ENCODE measurements at regions not wholly inside any gene's neighbourhood (a gene's known extent, or its start where the extent isn't known, plus 50 kb on each side); places are given as distances from the start of the nearest gene placed in this dataset.

- Histone ChIP-seq H3K4ac (ENCODE audit: low read depth in 1 of 2, low read length in 2 of 2) (no peak overlapping the region), H2BK12ac (ENCODE audit: low read length in 2 of 2) (no peak overlapping the region), H4K91ac (ENCODE audit: low read length) (no peak overlapping the region), H2AFZ (ENCODE audit: low read depth, low read length) (no peak overlapping the region), H2AK5ac (ENCODE audit: low read length, severe bottlenecking) (no peak overlapping the region), H2BK15ac (ENCODE audit: low read depth, poor library complexity, severe bottlenecking) (no peak overlapping the region), H4K8ac (ENCODE audit: low read length) (no peak overlapping the region), H3K9me3 (ENCODE audit: control insufficient read depth, low read length) (no peaks in the 10 kb centered on the region), H3K4me3 (ENCODE audit: insufficient read depth in 1 of 2, low read depth in 1 of 2, low read length in 2 of 2) (no peak overlapping the region), H3K9ac (ENCODE audit: low read length) (no peak overlapping the region), H3K23ac (ENCODE audit: low read length in 2 of 2) (no peak overlapping the region), H3K27me3 (ENCODE audit: control insufficient read depth in 1 of 2, insufficient read depth in 1 of 2, low read length in 2 of 2) (no peaks in the 10 kb centered on the region), H3K27ac (ENCODE audit: low read length, poor library complexity, severe bottlenecking) (no peak overlapping the region), H3K14ac (ENCODE audit: low read length in 2 of 2) (no peak overlapping the region), H3K79me1 (replicated peaks; ENCODE audit: low read length, poor library complexity, severe bottlenecking) (no peaks in the 10 kb centered on the region), H3K36me3 (ENCODE audit: control insufficient read depth in 1 of 2, insufficient read depth in 2 of 2, low read depth in 1 of 2, low read length in 2 of 2) (no peaks in the 10 kb centered on the region), H3K18ac (ENCODE audit: low read depth in 1 of 2, low read length in 2 of 2) (no peak overlapping the region), H3K4me1 (ENCODE audit: control insufficient read depth, insufficient read depth, low read depth, low read length) (no peaks in the 10 kb centered on the region), H2BK120ac (ENCODE audit: low read depth, low read length) (no peak overlapping the region), H2BK5ac (ENCODE audit: low read depth, low read length, poor library complexity, severe bottlenecking) (no peak overlapping the region), H3K4me2 (ENCODE audit: low read length, poor library complexity, severe bottlenecking) (no peak overlapping the region)
- WGBS, result no CpG with 5 or more reads among the region's 1 CpG
- DNase-seq, result no peak
Measured at GRCh38 chr5:162377895-162378294, 310.3 kb downstream of the GABRG2 start.

GRCh38 chr5:162382839-162383238, 315.3 kb downstream of the GABRG2 start:
- no peak overlapping the region for H3K23ac ChIP-seq (ENCODE audit: low read length in 2 of 2)
- H2BK5ac ChIP-seq (ENCODE audit: low read depth, low read length, poor library complexity, severe bottlenecking), result no peak overlapping the region
- H4K8ac ChIP-seq (ENCODE audit: low read length), result no peak overlapping the region
- H3K27me3 ChIP-seq (ENCODE audit: control insufficient read depth in 1 of 2, insufficient read depth in 1 of 2, low read length in 2 of 2), result no peaks in the 10 kb centered on the region
- H3K4me1 ChIP-seq (ENCODE audit: control insufficient read depth, insufficient read depth, low read depth, low read length), result no peaks in the 10 kb centered on the region
- no peak for DNase-seq
- 71% methylated on average over 1 of the region's 3 CpGs for WGBS
- no peak overlapping the region for H2AFZ ChIP-seq (ENCODE audit: low read depth, low read length)
- H3K79me1 ChIP-seq (replicated peaks; ENCODE audit: low read length, poor library complexity, severe bottlenecking), result no peaks in the 10 kb centered on the region
- no peak overlapping the region for H3K14ac ChIP-seq (ENCODE audit: low read length in 2 of 2)
- no peak overlapping the region for H2BK12ac ChIP-seq (ENCODE audit: low read length in 2 of 2)
- H3K9me3 ChIP-seq (ENCODE audit: control insufficient read depth, low read length), result no peaks in the 10 kb centered on the region
- no peak overlapping the region for H4K91ac ChIP-seq (ENCODE audit: low read length)
- H3K9ac ChIP-seq (ENCODE audit: low read length), result no peak overlapping the region
- no peak overlapping the region for H3K4me3 ChIP-seq (ENCODE audit: insufficient read depth in 1 of 2, low read depth in 1 of 2, low read length in 2 of 2)
- H3K27ac ChIP-seq (ENCODE audit: low read length, poor library complexity, severe bottlenecking), result no peak overlapping the region
- H2BK120ac ChIP-seq (ENCODE audit: low read depth, low read length), result no peak overlapping the region
- H3K4ac ChIP-seq (ENCODE audit: low read depth in 1 of 2, low read length in 2 of 2), result no peak overlapping the region
- no peak overlapping the region for H2AK5ac ChIP-seq (ENCODE audit: low read length, severe bottlenecking)
- no peak overlapping the region for H3K18ac ChIP-seq (ENCODE audit: low read depth in 1 of 2, low read length in 2 of 2)
- no peaks in the 10 kb centered on the region for H3K36me3 ChIP-seq (ENCODE audit: control insufficient read depth in 1 of 2, insufficient read depth in 2 of 2, low read depth in 1 of 2, low read length in 2 of 2)
- no peak overlapping the region for H3K4me2 ChIP-seq (ENCODE audit: low read length, poor library complexity, severe bottlenecking)
- no peak overlapping the region for H2BK15ac ChIP-seq (ENCODE audit: low read depth, poor library complexity, severe bottlenecking)

GRCh38 chr5:162384225-162384624, 316.7 kb downstream of the GABRG2 start:
- Histone ChIP-seq H2BK15ac (ENCODE audit: low read depth, poor library complexity, severe bottlenecking) (no peak overlapping the region), H3K9me3 (ENCODE audit: control insufficient read depth, low read length) (no peaks in the 10 kb centered on the region), H2AFZ (ENCODE audit: low read depth, low read length) (no peak overlapping the region), H3K4ac (ENCODE audit: low read depth in 1 of 2, low read length in 2 of 2) (no peak overlapping the region), H4K91ac (ENCODE audit: low read length) (no peak overlapping the region), H3K9ac (ENCODE audit: low read length) (no peak overlapping the region), H3K18ac (ENCODE audit: low read depth in 1 of 2, low read length in 2 of 2) (no peak overlapping the region), H3K36me3 (ENCODE audit: control insufficient read depth in 1 of 2, insufficient read depth in 2 of 2, low read depth in 1 of 2, low read length in 2 of 2) (no peaks in the 10 kb centered on the region), H3K27ac (ENCODE audit: low read length, poor library complexity, severe bottlenecking) (no peak overlapping the region), H2AK5ac (ENCODE audit: low read length, severe bottlenecking) (no peak overlapping the region), H3K4me2 (ENCODE audit: low read length, poor library complexity, severe bottlenecking) (no peak overlapping the region), H2BK12ac (ENCODE audit: low read length in 2 of 2) (no peak overlapping the region), H2BK120ac (ENCODE audit: low read depth, low read length) (no peak overlapping the region), H4K8ac (ENCODE audit: low read length) (no peak overlapping the region), H3K27me3 (ENCODE audit: control insufficient read depth in 1 of 2, insufficient read depth in 1 of 2, low read length in 2 of 2) (no peaks in the 10 kb centered on the region), H3K79me1 (replicated peaks; ENCODE audit: low read length, poor library complexity, severe bottlenecking) (no peaks in the 10 kb centered on the region), H3K4me3 (ENCODE audit: insufficient read depth in 1 of 2, low read depth in 1 of 2, low read length in 2 of 2) (no peak overlapping the region), H3K14ac (ENCODE audit: low read length in 2 of 2) (no peak overlapping the region), H3K4me1 (ENCODE audit: control insufficient read depth, insufficient read depth, low read depth, low read length) (no peaks in the 10 kb centered on the region), H3K23ac (ENCODE audit: low read length in 2 of 2) (no peak overlapping the region), H2BK5ac (ENCODE audit: low read depth, low read length, poor library complexity, severe bottlenecking) (no peak overlapping the region)
- 47% methylated on average over 1 of the region's 2 CpGs for WGBS
- no peak for DNase-seq

GRCh38 chr5:162391833-162392232, 324.3 kb downstream of the GABRG2 start:
- H3K14ac ChIP-seq (ENCODE audit: low read length in 2 of 2), result no peak overlapping the region
- no peak overlapping the region for H2AFZ ChIP-seq (ENCODE audit: low read depth, low read length)
- no peaks in the 10 kb centered on the region for H3K27me3 ChIP-seq (ENCODE audit: control insufficient read depth in 1 of 2, insufficient read depth in 1 of 2, low read length in 2 of 2)
- no peak for DNase-seq
- 47% methylated on average over 3 of the region's 4 CpGs for WGBS
- H3K4me1 ChIP-seq (ENCODE audit: control insufficient read depth, insufficient read depth, low read depth, low read length), result no peaks in the 10 kb centered on the region
- no peak overlapping the region for H2BK15ac ChIP-seq (ENCODE audit: low read depth, poor library complexity, severe bottlenecking)
- no peak overlapping the region for H3K23ac ChIP-seq (ENCODE audit: low read length in 2 of 2)
- H2BK12ac ChIP-seq (ENCODE audit: low read length in 2 of 2), result no peak overlapping the region
- H3K4me2 ChIP-seq (ENCODE audit: low read length, poor library complexity, severe bottlenecking), result no peak overlapping the region
- H3K36me3 ChIP-seq (ENCODE audit: control insufficient read depth in 1 of 2, insufficient read depth in 2 of 2, low read depth in 1 of 2, low read length in 2 of 2), result no peaks in the 10 kb centered on the region
- no peak overlapping the region for H3K27ac ChIP-seq (ENCODE audit: low read length, poor library complexity, severe bottlenecking)
- H3K4ac ChIP-seq (ENCODE audit: low read depth in 1 of 2, low read length in 2 of 2), result no peak overlapping the region
- H3K9me3 ChIP-seq (ENCODE audit: control insufficient read depth, low read length), result peaks cover 35% of the 10 kb centered on the region
- no peak overlapping the region for H3K18ac ChIP-seq (ENCODE audit: low read depth in 1 of 2, low read length in 2 of 2)
- no peak overlapping the region for H3K4me3 ChIP-seq (ENCODE audit: insufficient read depth in 1 of 2, low read depth in 1 of 2, low read length in 2 of 2)
- no peak overlapping the region for H2BK120ac ChIP-seq (ENCODE audit: low read depth, low read length)
- H4K8ac ChIP-seq (ENCODE audit: low read length), result no peak overlapping the region
- H2BK5ac ChIP-seq (ENCODE audit: low read depth, low read length, poor library complexity, severe bottlenecking), result no peak overlapping the region
- H3K79me1 ChIP-seq (replicated peaks; ENCODE audit: low read length, poor library complexity, severe bottlenecking), result no peaks in the 10 kb centered on the region
- no peak overlapping the region for H3K9ac ChIP-seq (ENCODE audit: low read length)
- no peak overlapping the region for H2AK5ac ChIP-seq (ENCODE audit: low read length, severe bottlenecking)
- H4K91ac ChIP-seq (ENCODE audit: low read length), result no peak overlapping the region
